H9 (cell line): ENCODE measurements at regions not wholly inside any gene's neighbourhood (a gene's known extent, or its start where the extent isn't known, plus 50 kb on each side); places are given as distances from the start of the nearest gene placed in this dataset.

Source experiments
- DNase-seq: peaks from one replicate; pipeline ENCODE4 v3.0.0-alpha.2; 2017
- H2AFZ ChIP-seq: one replicate; pipeline ENCODE4 v1.6.1; 2013; ENCODE audit warnings: mild to moderate bottlenecking, low read length, control low read depth, moderate library complexity
- H2AK5ac ChIP-seq: 2 replicates; pipeline ENCODE4 v1.6.1; 2013; ENCODE audit warnings: low read length, control low read depth, mixed read lengths; ENCODE audit not compliant: insufficient read length
- H2BK120ac ChIP-seq: one replicate; pipeline ENCODE4 v1.6.1; 2013; ENCODE audit warnings: low read depth, mild to moderate bottlenecking, low read length, control low read depth, inconsistent platforms; ENCODE audit not compliant: poor library complexity, severe bottlenecking
- H2BK12ac ChIP-seq: 2 replicates; pipeline ENCODE4 v1.6.1; 2013; ENCODE audit warnings: low read length, control low read depth, mixed read lengths, low read depth; ENCODE audit not compliant: insufficient read length
- H2BK15ac ChIP-seq: 2 replicates; pipeline ENCODE4 v1.6.1; 2013; ENCODE audit warnings: low read depth, low read length, control low read depth
- H2BK20ac ChIP-seq: one replicate; pipeline ENCODE4 v1.6.1; 2013; ENCODE audit warnings: low read depth, mild to moderate bottlenecking, low read length, control low read depth, inconsistent platforms; ENCODE audit not compliant: poor library complexity, severe bottlenecking
- H2BK5ac ChIP-seq: 2 replicates; pipeline ENCODE4 v1.6.1; 2013; ENCODE audit warnings: low read length, control low read depth, mixed read lengths; ENCODE audit not compliant: insufficient read length
- H3K14ac ChIP-seq: 2 replicates; pipeline ENCODE4 v1.6.1; 2013; ENCODE audit warnings: low read length, control low read depth; ENCODE audit not compliant: insufficient read depth
- H3K18ac ChIP-seq: 2 replicates; pipeline ENCODE4 v1.6.1; 2013; ENCODE audit warnings: low read depth, mild to moderate bottlenecking, mixed read lengths, low read length, control low read depth; ENCODE audit not compliant: insufficient read length
- H3K23ac ChIP-seq: 2 replicates; pipeline ENCODE4 v1.6.1; 2013; ENCODE audit warnings: low read length, control low read depth, mixed read lengths, low read depth; ENCODE audit not compliant: insufficient read length
- H3K23me2 ChIP-seq: 2 replicates; pipeline ENCODE4 v1.6.1; 2013; ENCODE audit warnings: low read depth, mild to moderate bottlenecking, mixed read lengths, low read length, control low read depth; ENCODE audit not compliant: insufficient read length, poor library complexity, severe bottlenecking
- H3K27ac ChIP-seq: 2 replicates; pipeline ENCODE4 v1.5.1; 2013; ENCODE audit warnings: low read length, control low read depth, mixed read lengths, low read depth; ENCODE audit not compliant: insufficient read length
- H3K27me3 ChIP-seq: 2 replicates; pipeline ENCODE4 v1.6.1; 2013; ENCODE audit warnings: low read length, control low read depth, inconsistent platforms; ENCODE audit not compliant: insufficient read depth
- H3K4ac ChIP-seq: 2 replicates; pipeline ENCODE4 v1.6.1; 2013; ENCODE audit warnings: low read depth, mild to moderate bottlenecking, control low read depth, inconsistent platforms, low read length, moderate library complexity
- H3K4me1 ChIP-seq: 2 replicates; pipeline ENCODE4 v1.6.1; 2013; ENCODE audit warnings: low read length, control low read depth, inconsistent platforms; ENCODE audit not compliant: insufficient read depth
- H3K4me2 ChIP-seq: 2 replicates; pipeline ENCODE4 v1.6.1; 2013; ENCODE audit warnings: low read length, control low read depth, mixed read lengths; ENCODE audit not compliant: insufficient read length, insufficient read depth
- H3K56ac ChIP-seq: 2 replicates; pipeline ENCODE4 v1.6.1; 2013; ENCODE audit warnings: low read depth, mild to moderate bottlenecking, mixed read lengths, low read length, control low read depth; ENCODE audit not compliant: insufficient read length
- H3K79me1 ChIP-seq: 2 replicates; pipeline ENCODE4 v1.6.1; 2013; ENCODE audit warnings: low read depth, mild to moderate bottlenecking, moderate library complexity, low read length, control low read depth, inconsistent platforms; ENCODE audit not compliant: insufficient read depth, poor library complexity, severe bottlenecking
- H3K79me2 ChIP-seq: 2 replicates; pipeline ENCODE4 v1.6.1; 2013; ENCODE audit warnings: low read length, control low read depth, inconsistent platforms; ENCODE audit not compliant: insufficient read depth
- H3K9ac ChIP-seq: 2 replicates; pipeline ENCODE4 v1.6.1; 2013; ENCODE audit warnings: low read length, control low read depth, mixed read lengths; ENCODE audit not compliant: insufficient read length; ENCODE audit errors: extremely low read depth
- H3K9me3 ChIP-seq: one replicate; pipeline ENCODE4 v1.6.1; 2013; ENCODE audit warnings: low read depth, low read length, inconsistent platforms; ENCODE audit not compliant: control insufficient read depth
- H3T11ph ChIP-seq: one replicate; pipeline ENCODE4 v1.6.1; 2013; ENCODE audit warnings: mild to moderate bottlenecking, low read length, control low read depth, inconsistent platforms
- H4K20me1 ChIP-seq: one replicate; pipeline ENCODE4 v1.6.1; 2013; ENCODE audit not compliant: control insufficient read depth, insufficient read length, insufficient read depth
- H4K5ac ChIP-seq: 2 replicates; pipeline ENCODE4 v1.6.1; 2013; ENCODE audit warnings: low read depth, mild to moderate bottlenecking, mixed read lengths, low read length, control low read depth; ENCODE audit not compliant: insufficient read length
- H4K8ac ChIP-seq: replicated peaks from 2 replicates; pipeline ENCODE4 v1.6.1; 2013; ENCODE audit warnings: low read length, control low read depth, mixed read lengths, low read depth; ENCODE audit not compliant: insufficient read length
- H4K91ac ChIP-seq: 2 replicates; pipeline ENCODE4 v1.6.1; 2013; ENCODE audit warnings: low read depth, mild to moderate bottlenecking, moderate library complexity, mixed read lengths, low read length, control low read depth; ENCODE audit not compliant: insufficient read length
- H3K27ac Mint-ChIP-seq, 3 experiments: 2 replicates in 2 of 3; 3 replicates in 1 of 3; pipeline ENCODE4 v1.8.0; 2020 to 2021; ENCODE audit warnings: mixed read lengths in 3 of 3, mild to moderate bottlenecking in 1 of 3, moderate library complexity in 1 of 3
- H3K27me3 Mint-ChIP-seq: 2 replicates; pipeline ENCODE4 v1.8.0; 2021; ENCODE audit warnings: low read depth, mild to moderate bottlenecking, moderate library complexity, mixed read lengths
- H3K36me3 Mint-ChIP-seq, 3 experiments: 2 replicates in 2 of 3; 3 replicates in 1 of 3; pipeline ENCODE4 v1.8.0; 2020 to 2021; ENCODE audit warnings: low read depth in 3 of 3, mixed read lengths in 3 of 3; ENCODE audit not compliant: insufficient read depth in 1 of 3
- H3K4me1 Mint-ChIP-seq, 2 experiments: 2 replicates each; pipeline ENCODE4 v1.8.0; 2020; ENCODE audit warnings: mixed read lengths in 2 of 2
- H3K4me3 Mint-ChIP-seq, 2 experiments: 2 replicates in 1 of 2; 3 replicates in 1 of 2; pipeline ENCODE4 v1.8.0; 2020 to 2021; ENCODE audit warnings: mild to moderate bottlenecking in 2 of 2, mixed read lengths in 2 of 2, moderate library complexity in 1 of 2
- H3K9me3 Mint-ChIP-seq, 2 experiments: 2 replicates in 1 of 2; 3 replicates in 1 of 2; pipeline ENCODE4 v1.8.0; 2020; ENCODE audit warnings: mild to moderate bottlenecking in 2 of 2, mixed read lengths in 2 of 2, moderate library complexity in 1 of 2
- WGBS: extraction: QIAGEN DNeasy Blood & Tissue Kit; methylation state at CpG from one replicate; pipeline ENCODE4 v1.1.7; 2013; ENCODE audit warnings: missing lambda C conversion rate, low lambda C conversion rate, mixed read lengths; ENCODE audit not compliant: insufficient read length; ENCODE audit errors: extremely low coverage; 5-methylcytosine and 5-hydroxymethylcytosine counted together
- TF ChIP-seq, protein P1 (sequence below): fragments of 200-600 bp; sonication (generic); conservative IDR thresholded peaks from 3 replicates; pipeline ENCODE4 v1.8.0; 2021; ENCODE audit warnings: antibody characterized with exemption, mild to moderate bottlenecking

DNA sequence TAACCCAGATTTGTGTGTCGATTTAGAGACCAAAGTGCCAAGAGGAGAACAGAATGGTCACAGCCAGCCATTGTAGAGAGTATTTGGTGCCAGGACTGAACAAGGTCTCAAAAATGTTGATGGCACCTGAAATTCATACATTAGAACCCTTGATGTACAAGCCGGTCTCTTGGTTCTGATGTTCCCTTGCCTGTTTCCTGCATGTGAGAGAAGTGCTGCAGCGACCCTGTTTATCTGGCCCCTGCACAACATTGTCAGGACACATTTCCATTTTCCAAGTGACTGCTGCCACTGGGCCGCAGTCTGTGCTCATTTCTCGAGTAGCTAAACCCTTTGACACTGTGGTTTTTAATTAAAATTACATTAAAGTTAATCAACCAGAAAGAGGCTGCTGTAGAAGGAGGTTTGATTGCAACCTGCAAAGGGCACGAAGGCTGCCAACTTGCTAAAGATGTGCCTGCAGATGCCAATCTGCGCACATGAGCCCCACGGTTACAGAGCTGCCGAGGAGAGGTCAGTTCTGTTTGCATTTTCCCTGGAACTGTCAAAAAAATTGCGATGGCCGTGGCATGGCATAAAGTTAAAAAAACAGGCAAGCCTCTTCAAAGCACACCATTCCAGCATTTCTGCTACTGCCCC is 136.4 kb upstream of the CMC1 start:
- H3K14ac ChIP-seq = no peak overlapping the region
- H3K4me3 Mint-ChIP-seq = no peak overlapping the region
- no peak overlapping the region for H2BK5ac ChIP-seq
- no peaks in the 10 kb centered on the region for H3K27me3 ChIP-seq
- no peak overlapping the region for H3K18ac ChIP-seq
- no peak overlapping the region for H3K4ac ChIP-seq
- no peak overlapping the region for H3K4me2 ChIP-seq
- H3K36me3 Mint-ChIP-seq = peaks cover 0 to 9% (median 3%) of the 10 kb centered on the region in 3 experiments; a peak in 6 of 7 replicates
- WGBS = no CpG with 5 or more reads among the region's 11 CpGs
- no peak overlapping the region for H2AK5ac ChIP-seq
- H3K56ac ChIP-seq = no peak overlapping the region
- no peaks in the 10 kb centered on the region for H3K4me1 ChIP-seq
- no peak overlapping the region for H2AFZ ChIP-seq
- H3K4me1 Mint-ChIP-seq = no peaks in the 10 kb centered on the region
- H3T11ph ChIP-seq = no peak overlapping the region
- H3K23ac ChIP-seq = no peak overlapping the region
- H4K8ac ChIP-seq = no peak overlapping the region
- no peak overlapping the region for H3K27ac ChIP-seq
- H3K79me2 ChIP-seq = no peaks in the 10 kb centered on the region
- H4K91ac ChIP-seq = no peak overlapping the region
- TF ChIP-seq, protein P1, sequence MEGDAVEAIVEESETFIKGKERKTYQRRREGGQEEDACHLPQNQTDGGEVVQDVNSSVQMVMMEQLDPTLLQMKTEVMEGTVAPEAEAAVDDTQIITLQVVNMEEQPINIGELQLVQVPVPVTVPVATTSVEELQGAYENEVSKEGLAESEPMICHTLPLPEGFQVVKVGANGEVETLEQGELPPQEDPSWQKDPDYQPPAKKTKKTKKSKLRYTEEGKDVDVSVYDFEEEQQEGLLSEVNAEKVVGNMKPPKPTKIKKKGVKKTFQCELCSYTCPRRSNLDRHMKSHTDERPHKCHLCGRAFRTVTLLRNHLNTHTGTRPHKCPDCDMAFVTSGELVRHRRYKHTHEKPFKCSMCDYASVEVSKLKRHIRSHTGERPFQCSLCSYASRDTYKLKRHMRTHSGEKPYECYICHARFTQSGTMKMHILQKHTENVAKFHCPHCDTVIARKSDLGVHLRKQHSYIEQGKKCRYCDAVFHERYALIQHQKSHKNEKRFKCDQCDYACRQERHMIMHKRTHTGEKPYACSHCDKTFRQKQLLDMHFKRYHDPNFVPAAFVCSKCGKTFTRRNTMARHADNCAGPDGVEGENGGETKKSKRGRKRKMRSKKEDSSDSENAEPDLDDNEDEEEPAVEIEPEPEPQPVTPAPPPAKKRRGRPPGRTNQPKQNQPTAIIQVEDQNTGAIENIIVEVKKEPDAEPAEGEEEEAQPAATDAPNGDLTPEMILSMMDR = no peak
- H2BK20ac ChIP-seq = no peak overlapping the region
- H3K9me3 Mint-ChIP-seq = peaks cover 6 to 11% of the 10 kb centered on the region in 2 experiments; a peak in 4 of 5 replicates
- no peaks in the 10 kb centered on the region for H3K23me2 ChIP-seq
- H3K27me3 Mint-ChIP-seq = no peaks in the 10 kb centered on the region; the same call in 1 of the 2 replicates
- H3K9ac ChIP-seq = no peak overlapping the region
- H4K20me1 ChIP-seq = no peaks in the 10 kb centered on the region
- no peak overlapping the region for H2BK15ac ChIP-seq
- H3K9me3 ChIP-seq = no peaks in the 10 kb centered on the region
- H2BK120ac ChIP-seq = no peak overlapping the region
- no peak overlapping the region for H3K27ac Mint-ChIP-seq
- no peaks in the 10 kb centered on the region for H3K79me1 ChIP-seq
- no peak overlapping the region for H2BK12ac ChIP-seq
- no peak for DNase-seq
- no peak overlapping the region for H4K5ac ChIP-seq
